Fibroblast of mammary gland (primary cell): ENCODE measurements at regions not wholly inside any gene's neighbourhood (a gene's known extent, or its start where the extent isn't known, plus 50 kb on each side); places are given as distances from the start of the nearest gene placed in this dataset.

Experiments used
- DNase-seq: peaks from one replicate; pipeline ENCODE4 v3.0.0-alpha.2; 2010; ENCODE audit warnings: low read depth
- H3K4me3 ChIP-seq: 2 replicates; pipeline ENCODE4 v1.5.1; 2011; ENCODE audit warnings: low read depth, mild to moderate bottlenecking, low read length, moderate library complexity; ENCODE audit not compliant: control insufficient read depth
- TF ChIP-seq, protein P1 (sequence below): conservative IDR thresholded peaks from 2 replicates; pipeline ENCODE4 v1.5.1; 2011; ENCODE audit warnings: low read depth, low read length, inconsistent platforms; ENCODE audit not compliant: control insufficient read depth, insufficient read depth

DNA sequence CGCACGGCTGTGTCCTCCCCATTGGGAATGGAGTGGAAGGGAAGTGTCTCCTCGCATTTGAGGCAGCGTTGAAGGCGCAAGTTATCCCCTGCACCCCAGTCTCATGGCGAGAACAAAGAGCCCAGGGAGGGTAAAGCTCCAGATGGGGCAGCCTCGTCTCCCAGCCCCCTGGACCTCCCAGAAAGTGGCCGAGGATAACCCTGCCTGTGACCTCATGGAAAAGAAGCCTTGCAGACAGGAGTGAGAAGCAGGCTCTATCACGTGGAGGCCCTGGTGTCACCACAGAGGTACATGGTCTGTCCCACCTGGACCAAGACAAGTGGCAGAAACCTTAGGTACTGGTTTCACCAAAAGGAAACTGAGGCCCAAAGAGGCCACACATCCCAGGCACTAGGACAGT is 134.8 kb upstream of the RPS6KA2 start:
- no peak overlapping the region for H3K4me3 ChIP-seq
- TF ChIP-seq, protein P1, sequence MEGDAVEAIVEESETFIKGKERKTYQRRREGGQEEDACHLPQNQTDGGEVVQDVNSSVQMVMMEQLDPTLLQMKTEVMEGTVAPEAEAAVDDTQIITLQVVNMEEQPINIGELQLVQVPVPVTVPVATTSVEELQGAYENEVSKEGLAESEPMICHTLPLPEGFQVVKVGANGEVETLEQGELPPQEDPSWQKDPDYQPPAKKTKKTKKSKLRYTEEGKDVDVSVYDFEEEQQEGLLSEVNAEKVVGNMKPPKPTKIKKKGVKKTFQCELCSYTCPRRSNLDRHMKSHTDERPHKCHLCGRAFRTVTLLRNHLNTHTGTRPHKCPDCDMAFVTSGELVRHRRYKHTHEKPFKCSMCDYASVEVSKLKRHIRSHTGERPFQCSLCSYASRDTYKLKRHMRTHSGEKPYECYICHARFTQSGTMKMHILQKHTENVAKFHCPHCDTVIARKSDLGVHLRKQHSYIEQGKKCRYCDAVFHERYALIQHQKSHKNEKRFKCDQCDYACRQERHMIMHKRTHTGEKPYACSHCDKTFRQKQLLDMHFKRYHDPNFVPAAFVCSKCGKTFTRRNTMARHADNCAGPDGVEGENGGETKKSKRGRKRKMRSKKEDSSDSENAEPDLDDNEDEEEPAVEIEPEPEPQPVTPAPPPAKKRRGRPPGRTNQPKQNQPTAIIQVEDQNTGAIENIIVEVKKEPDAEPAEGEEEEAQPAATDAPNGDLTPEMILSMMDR: no peak
- no peak for DNase-seq

DNA sequence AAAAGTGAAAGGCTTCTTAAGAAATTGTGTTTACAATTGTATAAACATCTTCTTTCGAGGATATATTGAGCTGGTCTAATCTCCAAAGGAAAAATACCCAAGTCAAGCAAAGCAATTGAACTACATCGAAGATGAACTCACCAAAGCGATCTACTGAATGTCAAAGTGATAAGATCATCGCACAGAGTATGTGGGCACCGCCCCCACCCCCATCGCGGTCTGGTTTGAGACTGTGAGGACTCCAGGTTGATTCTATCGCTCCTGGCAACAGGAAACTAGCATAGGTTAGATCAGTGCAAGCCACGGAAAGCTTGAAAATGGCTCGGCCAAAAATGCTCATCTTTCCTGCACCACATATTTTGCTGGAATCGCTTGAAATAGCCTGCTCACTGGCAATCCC is 133.2 kb upstream of the RPS6KA2 start:
- no peak for DNase-seq
- TF ChIP-seq, protein P1: no peak
- no peak overlapping the region for H3K4me3 ChIP-seq

DNA sequence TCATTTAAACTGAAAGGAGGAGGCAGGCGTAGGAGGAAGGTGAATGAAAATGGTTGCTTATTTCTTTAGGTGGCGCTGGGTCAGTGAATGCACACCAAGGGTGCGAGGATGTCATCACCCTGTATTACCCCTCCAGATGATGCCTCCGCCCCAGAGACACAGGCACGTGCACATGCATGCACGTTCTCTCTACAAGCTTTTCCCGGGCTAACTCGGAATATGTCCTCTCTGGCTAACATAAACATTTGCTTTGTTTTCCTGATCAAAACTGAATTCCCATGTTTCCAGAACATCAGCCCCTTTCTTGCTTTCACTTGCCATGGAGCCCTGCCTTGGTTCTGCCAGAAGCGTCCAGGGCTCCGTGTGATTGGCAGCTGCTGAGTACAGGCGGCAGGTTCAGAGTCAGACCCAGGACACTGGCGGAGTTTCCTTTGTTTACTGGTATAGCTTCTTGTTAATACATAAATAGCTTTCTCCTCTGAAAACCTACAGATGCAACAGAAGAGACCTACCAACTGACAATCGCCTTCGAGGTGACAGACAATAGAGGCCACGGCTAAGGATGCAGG is 131.2 kb upstream of the RPS6KA2 start:
- TF ChIP-seq, protein P1: no peak
- no peak overlapping the region for H3K4me3 ChIP-seq
- DNase-seq: no peak

DNA sequence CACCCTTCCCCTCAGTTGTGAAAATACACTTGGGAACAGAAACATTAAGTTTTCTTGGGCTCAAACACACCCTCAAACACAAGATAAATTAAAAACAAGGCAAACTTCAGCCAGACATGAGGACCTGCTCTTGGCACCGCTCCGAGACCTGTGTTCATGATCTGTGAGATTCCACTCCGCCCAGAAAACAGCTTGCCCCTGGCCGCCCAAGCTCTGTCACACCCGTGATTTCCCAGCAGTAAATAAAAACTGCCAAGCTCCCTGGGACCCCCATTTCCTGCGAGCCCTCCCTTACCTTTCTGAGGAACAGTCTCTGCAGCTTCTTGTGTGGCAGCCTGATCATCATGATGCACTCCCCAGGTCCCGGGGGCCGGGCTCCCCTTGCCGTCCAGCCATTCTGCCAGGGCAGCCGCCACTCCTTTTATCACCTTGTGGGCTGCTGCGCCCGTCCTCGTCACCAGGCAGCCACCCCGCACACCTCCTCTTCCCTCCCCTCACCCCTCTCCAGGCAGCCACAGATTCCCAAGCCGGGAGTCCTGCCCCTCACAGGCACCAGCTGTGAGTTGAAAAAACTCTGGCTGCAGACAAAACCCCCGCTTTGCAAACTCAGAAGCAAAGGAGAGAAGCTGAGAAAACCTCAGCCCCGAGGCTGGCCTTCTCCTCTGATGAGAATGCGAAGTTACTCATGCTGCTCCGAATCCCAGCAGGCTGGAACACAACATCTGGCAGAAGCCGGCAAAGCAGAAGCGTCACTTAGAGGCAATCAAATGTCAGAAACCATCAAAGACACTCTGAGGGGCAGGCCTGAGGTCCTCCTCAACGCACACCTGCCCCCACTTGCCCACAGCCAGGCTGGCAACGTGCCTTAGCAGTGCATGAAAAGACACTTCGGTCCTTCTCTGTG is 130.4 kb upstream of the RPS6KA2 start:
- no peak overlapping the region for H3K4me3 ChIP-seq
- TF ChIP-seq, protein P1: no peak

DNA sequence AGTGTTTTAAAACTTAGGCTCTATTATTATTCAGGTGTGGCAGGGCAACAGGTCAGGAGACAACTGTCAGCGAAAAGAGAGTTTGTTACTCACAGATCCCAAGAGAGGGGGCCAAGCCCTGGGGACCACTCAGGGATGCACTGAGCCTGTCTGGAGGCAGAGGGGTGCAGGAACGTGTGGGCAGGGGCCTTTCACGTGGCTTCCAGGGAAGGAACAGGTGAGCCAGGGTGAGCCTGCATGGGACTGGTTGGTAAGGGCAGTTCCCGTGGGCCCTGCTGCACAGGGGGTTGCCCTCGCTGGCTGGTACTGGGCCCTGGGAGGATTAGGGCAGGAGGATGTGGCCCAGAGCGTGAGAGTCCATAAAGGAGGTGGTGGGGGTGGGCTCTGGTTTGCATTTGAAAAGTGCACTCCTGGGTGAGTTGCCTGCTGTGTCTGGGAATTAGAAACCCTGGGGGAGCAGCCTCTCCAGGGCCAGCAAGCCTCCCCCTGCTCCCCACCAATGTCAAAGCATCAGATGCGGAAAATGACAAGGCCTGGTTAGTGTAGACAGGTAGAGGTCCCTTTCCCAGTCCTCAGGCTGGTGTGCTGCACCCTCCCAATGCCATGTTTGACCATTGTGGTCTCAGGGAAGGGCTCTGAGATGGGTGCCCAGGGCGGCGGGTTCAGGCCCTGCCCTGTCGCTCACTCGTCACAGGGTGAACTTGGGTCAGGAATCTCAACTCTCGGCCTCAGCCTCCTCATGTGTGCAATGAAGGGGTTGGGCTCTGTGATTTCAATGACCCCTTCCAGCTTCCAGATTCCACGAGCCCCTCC is 127.4 kb upstream of the RPS6KA2 start:
- TF ChIP-seq, protein P1: no peak
- no peak for DNase-seq

More for the DNA sequence above, 130.4 kb upstream of the RPS6KA2 start:
- DNase-seq: peak; percentile 54

DNA sequence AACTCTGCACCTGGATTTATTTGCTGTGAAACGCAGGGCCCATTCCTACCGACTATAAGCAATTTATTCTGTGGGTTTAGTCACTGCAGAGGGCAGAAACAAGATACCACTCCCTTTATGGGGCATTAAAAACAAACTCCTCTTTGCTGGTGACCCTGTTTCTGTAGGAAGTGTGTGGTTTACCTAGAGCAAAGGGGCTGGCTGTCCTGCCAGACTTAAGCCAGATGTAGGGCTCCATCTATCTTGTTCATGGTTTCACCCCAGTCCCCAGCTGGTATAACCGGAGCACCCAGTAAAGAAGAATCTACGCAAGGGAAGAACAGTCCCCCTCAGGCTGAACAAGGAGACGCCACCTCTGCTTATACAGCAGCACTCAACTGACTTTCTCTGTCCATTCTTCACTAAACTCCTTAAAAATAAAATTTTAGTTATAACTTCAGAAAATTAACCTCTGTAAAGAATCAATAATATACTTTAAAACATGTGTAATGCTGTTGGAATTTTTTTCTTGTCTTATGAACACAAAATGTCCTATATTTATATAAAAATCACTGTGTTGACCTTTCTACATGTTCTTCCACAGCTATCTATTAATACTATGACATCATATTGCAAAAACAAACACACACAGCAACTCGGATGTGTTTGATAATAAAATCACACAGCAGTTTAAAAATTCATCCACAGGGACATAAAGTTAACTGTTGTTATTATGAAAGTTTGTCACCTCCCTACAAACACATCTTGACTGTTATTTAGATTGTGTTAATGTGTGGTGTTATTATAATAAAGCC is 126.1 kb upstream of the RPS6KA2 start:
- TF ChIP-seq, protein P1: no peak
- H3K4me3 ChIP-seq: no peak overlapping the region
- DNase-seq: no peak

More for the DNA sequence above, 127.4 kb upstream of the RPS6KA2 start:
- no peak overlapping the region for H3K4me3 ChIP-seq
